ENCODE measurements at regions not wholly inside any gene's neighbourhood (a gene's known extent, or its start where the extent isn't known, plus 50 kb on each side); places are given as distances from the start of the nearest gene placed in this dataset.

DNA sequence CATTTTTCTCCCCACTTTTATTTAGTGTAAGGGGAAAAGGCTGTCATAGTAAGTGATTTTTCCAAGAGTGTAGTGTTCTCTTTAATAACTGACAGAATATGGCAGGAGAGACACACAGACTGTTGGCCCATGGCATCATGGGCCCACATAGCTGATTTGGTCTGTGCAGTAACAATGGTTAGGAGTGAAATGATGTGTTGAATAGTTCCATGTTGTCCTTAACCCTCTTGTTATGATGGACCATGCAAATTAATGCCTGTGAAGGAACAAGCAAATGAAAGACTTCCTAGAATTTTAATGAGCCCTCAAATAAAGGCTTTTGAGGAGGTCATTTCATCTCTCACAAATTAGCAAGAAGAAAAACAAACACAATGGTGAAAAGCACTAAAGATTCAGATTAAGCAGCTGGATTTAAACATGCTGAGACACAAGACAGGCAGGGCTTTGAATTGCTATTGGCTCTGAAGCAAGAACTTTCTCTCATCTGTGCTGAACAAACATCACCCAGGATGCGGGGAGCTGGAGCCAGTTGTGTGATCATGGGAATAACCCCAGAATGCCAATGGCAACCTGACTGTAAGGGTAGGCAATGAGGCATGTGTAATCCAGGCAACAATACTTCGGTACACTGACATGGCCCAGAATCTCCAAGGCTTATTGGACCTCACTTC is 136.7 kb upstream of the VEPH1 start:
- TF ChIP-seq ZNF274 (IDR thresholded peaks at IDR 0.05; ENCODE audit: low read depth, low read length), result no peak
- no peak for TF ChIP-seq SUZ12 (IDR thresholded peaks at IDR 0.05; ENCODE audit: extremely low read depth, insufficient read depth, insufficient read length)
- TF ChIP-seq YY1 (IDR thresholded peaks at IDR 0.05; ENCODE audit: insufficient read depth, insufficient read length), result no peak

Data from NT2/D1 (cell line).